Calu3 (cell line): ENCODE measurements at regions not wholly inside any gene's neighbourhood (a gene's known extent, or its start where the extent isn't known, plus 50 kb on each side); places are given as distances from the start of the nearest gene placed in this dataset.

ENCODE experiments used
- BruUV-seq: library from RNA; stranded (reverse); fragments of 400-500 nt; replicated peaks from 2 replicates; lab custom pipeline; 2021; lab: Mats Ljungman, UMichigan
- CTCF ChIA-PET: fragments of 300-600 bp; sonication (Branson Sonifier 250); formaldehyde crosslinking; loops from one replicate; lab custom pipeline; 2022; ENCODE audit warnings: antibody characterized with exemption; lab: Charles Lee
- DNase-seq: peaks from one replicate; pipeline ENCODE4 v3.0.0; 2022
- H3K27ac Mint-ChIP-seq: one replicate; pipeline ENCODE4 v1.8.0; 2022; ENCODE audit warnings: mixed read lengths; ENCODE audit not compliant: unreplicated experiment
- H3K27me3 Mint-ChIP-seq: one replicate; pipeline ENCODE4 v1.8.0; 2022; ENCODE audit warnings: mixed read lengths; ENCODE audit not compliant: unreplicated experiment
- H3K36me3 Mint-ChIP-seq: one replicate; pipeline ENCODE4 v1.8.0; 2022; ENCODE audit warnings: mild to moderate bottlenecking, moderate library complexity, mixed read lengths; ENCODE audit not compliant: insufficient read depth, unreplicated experiment
- H3K4me1 Mint-ChIP-seq: one replicate; pipeline ENCODE4 v1.8.0; 2022; ENCODE audit warnings: mild to moderate bottlenecking, low read depth, mixed read lengths; ENCODE audit not compliant: unreplicated experiment
- H3K4me3 Mint-ChIP-seq: one replicate; pipeline ENCODE4 v1.8.0; 2022; ENCODE audit warnings: mild to moderate bottlenecking, low read depth, moderate library complexity, mixed read lengths; ENCODE audit not compliant: unreplicated experiment
- H3K9me3 Mint-ChIP-seq: one replicate; pipeline ENCODE4 v1.8.0; 2022; ENCODE audit warnings: low read depth, mixed read lengths; ENCODE audit not compliant: unreplicated experiment
- CTCF ChIP-seq: fragments of 200-600 bp; IDR thresholded peaks from one replicate; pipeline ENCODE4 v1.8.0; 2022; ENCODE audit warnings: antibody characterized with exemption; ENCODE audit not compliant: unreplicated experiment
- intact Hi-C: fragments of 100-400 bp; cut with micrococcal nuclease; formaldehyde crosslinking; loops from one replicate; pipeline ENCODE4 v1.10.0; 2022; ENCODE audit not compliant: unreplicated experiment

- H3K4me1 Mint-ChIP-seq, result no peaks in the 10 kb centered on the region
- H3K27ac Mint-ChIP-seq, result no peak overlapping the region
- BruUV-seq, result no TSS peak
- H3K4me3 Mint-ChIP-seq, result no peak overlapping the region
- no peaks in the 10 kb centered on the region for H3K27me3 Mint-ChIP-seq
- no peak for DNase-seq
- intact Hi-C loops, result no loop called here
- TF ChIP-seq CTCF, result no peak
- CTCF ChIA-PET, result no interaction called here
- no peaks in the 10 kb centered on the region for H3K9me3 Mint-ChIP-seq
- no peaks in the 10 kb centered on the region for H3K36me3 Mint-ChIP-seq
Measured at GRCh38 chr13:27858046-27858445, 61.8 kb upstream of the PDX1 start.

GRCh38 chr13:27860743-27861142, 59.1 kb upstream of the PDX1 start:
- Mint-ChIP-seq H3K4me1 (no peaks in the 10 kb centered on the region), H3K36me3 (no peaks in the 10 kb centered on the region), H3K4me3 (no peak overlapping the region), H3K27ac (no peak overlapping the region), H3K27me3 (no peaks in the 10 kb centered on the region), H3K9me3 (no peaks in the 10 kb centered on the region)
- TF ChIP-seq CTCF, result no peak
- CTCF ChIA-PET, result no interaction called here
- DNase-seq, result no peak
- intact Hi-C loops, result no loop called here
- BruUV-seq, result no TSS peak

GRCh38 chr13:27861165-27861564, 58.6 kb upstream of the PDX1 start:
- Mint-ChIP-seq H3K9me3 (no peaks in the 10 kb centered on the region), H3K27me3 (no peaks in the 10 kb centered on the region), H3K27ac (no peak overlapping the region), H3K4me3 (no peak overlapping the region), H3K4me1 (no peaks in the 10 kb centered on the region), H3K36me3 (no peaks in the 10 kb centered on the region)
- no TSS peak for BruUV-seq
- intact Hi-C loops, result no loop called here
- CTCF ChIA-PET, result no interaction called here
- DNase-seq, result no peak
- no peak for TF ChIP-seq CTCF

- H3K4me1 Mint-ChIP-seq, result no peaks in the 10 kb centered on the region
- no peaks in the 10 kb centered on the region for H3K27me3 Mint-ChIP-seq
- H3K4me3 Mint-ChIP-seq, result no peak overlapping the region
- TF ChIP-seq CTCF, result peak; percentile 35
- peak; percentile 5 for DNase-seq
- H3K36me3 Mint-ChIP-seq, result no peaks in the 10 kb centered on the region
- no peaks in the 10 kb centered on the region for H3K9me3 Mint-ChIP-seq
- CTCF ChIA-PET, result interaction anchor here (0.6 to 1.7 kb wide), 7 partner anchors 13 to 382 kb away, joined by 3 to 36 read pairs (median 4); partner anchors contain the start of gene PDX1
- BruUV-seq, result no TSS peak
- no peak overlapping the region for H3K27ac Mint-ChIP-seq
- intact Hi-C loops, result loop anchor here (1.0 to 2.0 kb wide), 2 partner anchors 40 to 84 kb away; no protein-coding TSS in a partner anchor
Measured at GRCh38 chr13:27868641-27869435, 51.0 kb upstream of the PDX1 start.
